GM21360 (cell line): ENCODE measurements at regions not wholly inside any gene's neighbourhood (a gene's known extent, or its start where the extent isn't known, plus 50 kb on each side); places are given as distances from the start of the nearest gene placed in this dataset.
"Not testable (repeated sequence)": the region's sequence is repeated elsewhere in the genome, so short reads cannot be mapped to it uniquely, and the experiment has no call there.

Experiments used
- ATAC-seq: cut with Tn5 transposase; IDR thresholded peaks from one replicate; pipeline ENCODE4 v1.9.1; 2021; ENCODE audit warnings: mild to moderate bottlenecking, moderate library complexity; ENCODE audit not compliant: unreplicated experiment

- no peak for ATAC-seq
Observed at GRCh38 chr6:109255946-109256640, 126.2 kb downstream of the CD164 start.

- no peak for ATAC-seq
Observed at GRCh38 chr6:109255087-109255486, 127.2 kb downstream of the CD164 start.

GRCh38 chr6:109253366-109253765 lies 128.9 kb downstream of the CD164 start:
- ATAC-seq = no peak

- no peak for ATAC-seq
Observed at GRCh38 chr6:109252261-109253041, 129.8 kb downstream of the CD164 start.

- no peak for ATAC-seq
Observed at GRCh38 chr6:109251839-109252238, 130.4 kb downstream of the CD164 start.

GRCh38 chr6:109250544-109251156 lies 131.6 kb downstream of the CD164 start:
- ATAC-seq = not testable (repeated sequence)

DNA sequence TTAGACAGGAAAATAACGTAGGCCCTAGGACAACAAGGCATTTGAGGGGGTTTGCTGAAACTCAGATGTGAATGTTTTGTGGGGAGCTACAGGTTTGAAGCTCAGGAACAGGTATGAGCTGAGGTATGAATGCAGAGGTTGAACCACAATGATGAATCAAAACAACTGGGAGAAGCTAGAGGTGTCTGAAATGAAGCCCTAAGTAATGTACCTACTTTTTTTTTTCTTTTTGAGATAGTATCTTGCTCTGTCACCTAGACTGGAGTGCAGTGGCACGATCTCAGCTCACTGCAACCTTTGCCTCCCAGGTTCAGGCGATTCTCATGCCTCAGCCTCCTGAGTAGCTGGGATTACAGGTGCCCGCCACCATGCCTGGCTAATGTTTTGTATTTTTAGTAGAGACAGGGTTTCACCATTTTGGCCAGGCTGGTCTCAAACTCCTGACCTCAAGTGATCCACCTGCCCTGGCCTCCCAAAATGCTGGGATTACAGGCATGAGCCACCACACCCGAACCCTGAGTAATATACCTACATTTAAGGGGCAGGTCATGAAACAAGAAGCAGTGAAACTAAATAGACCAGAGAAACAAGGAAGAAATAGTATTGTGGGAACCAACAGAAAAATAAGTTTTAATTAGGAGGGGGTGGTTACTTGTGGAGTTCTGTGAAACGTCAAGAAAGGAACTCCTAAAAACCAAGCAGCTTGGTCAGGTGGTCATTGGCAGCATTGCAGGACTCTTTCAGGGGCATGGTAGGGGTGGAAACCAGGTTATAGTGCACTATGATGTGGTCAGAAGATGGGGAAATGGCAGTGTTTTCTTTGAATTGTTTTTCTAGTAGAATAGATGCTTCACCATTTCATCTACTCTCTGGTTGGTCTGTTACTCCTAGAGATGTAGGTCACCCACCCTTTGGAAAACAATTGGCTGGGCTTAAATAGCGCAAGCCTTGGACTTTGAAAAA lies 138.1 kb downstream of the CD164 start:
- ATAC-seq = no peak

DNA sequence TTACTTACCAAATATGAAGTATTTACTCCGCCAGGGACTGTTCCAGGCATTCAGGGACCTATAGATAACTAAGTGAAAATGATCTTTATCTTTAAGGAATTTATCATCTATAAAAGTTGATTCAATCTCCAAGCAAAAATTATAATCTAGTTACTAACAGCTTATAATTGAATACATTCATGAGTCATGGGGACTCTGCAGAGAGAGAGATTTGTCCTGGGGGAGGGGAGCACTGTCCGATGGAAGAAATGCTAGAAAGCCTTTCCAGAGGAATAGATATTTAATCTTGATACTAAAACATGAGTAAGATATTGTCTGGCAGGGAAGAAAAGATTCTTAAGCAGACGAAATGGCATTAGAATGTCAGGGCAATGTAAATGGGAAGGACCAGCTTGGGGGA lies 139.3 kb downstream of the CD164 start:
- no peak for ATAC-seq

GRCh38 chr6:109242029-109242428 lies 140.2 kb downstream of the CD164 start:
- no peak for ATAC-seq

- ATAC-seq = no peak
Observed at GRCh38 chr6:109241199-109241598, 141.1 kb downstream of the CD164 start.

GRCh38 chr6:109240370-109241084 lies 141.7 kb downstream of the CD164 start:
- ATAC-seq = no peak

GRCh38 chr6:109239651-109240321 lies 142.5 kb downstream of the CD164 start:
- ATAC-seq = no peak

GRCh38 chr6:109239160-109239559 lies 143.1 kb downstream of the CD164 start:
- ATAC-seq = no peak

DNA sequence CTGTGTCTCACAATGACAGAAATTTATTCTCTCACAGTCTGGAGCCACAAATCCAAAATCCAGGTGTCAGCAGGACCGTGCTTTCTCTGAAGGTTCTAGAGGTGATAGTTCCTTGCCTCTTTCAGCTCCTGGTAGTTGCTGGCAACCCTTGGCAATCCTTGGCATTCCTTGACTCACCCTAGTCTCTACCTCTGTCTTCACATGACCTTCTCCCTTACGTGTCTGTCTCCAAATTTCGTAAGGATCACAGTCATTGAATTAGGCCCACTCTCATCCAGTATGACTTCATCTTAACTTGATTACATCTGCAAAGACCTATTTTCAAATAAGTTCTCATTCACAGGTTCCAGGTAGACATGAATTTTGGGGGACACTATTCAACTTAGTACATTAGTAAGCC lies 143.1 kb downstream of the CEP57L1 start:
- ATAC-seq = no peak

DNA sequence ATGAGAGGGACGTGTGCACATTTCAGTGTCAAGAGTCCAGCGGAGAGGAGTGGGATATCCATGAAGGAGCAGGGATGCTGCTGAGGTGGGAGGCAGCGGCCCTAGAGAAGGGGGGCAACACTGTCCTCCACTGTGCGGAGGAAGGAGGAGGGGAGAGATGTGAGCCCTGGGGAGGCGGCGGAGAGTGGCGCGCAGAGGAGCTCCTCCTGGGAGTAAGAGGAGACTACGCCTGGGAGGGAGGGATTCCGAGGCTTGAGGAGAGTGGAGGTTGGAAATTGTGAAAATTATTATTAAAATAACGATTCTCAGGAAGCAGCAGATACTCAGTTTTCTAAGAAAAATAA lies 142.7 kb downstream of the CEP57L1 start:
- no peak for ATAC-seq

GRCh38 chr6:109237077-109237985 lies 142.0 kb downstream of the CEP57L1 start:
- no peak for ATAC-seq

GRCh38 chr6:109236115-109237076 lies 141.1 kb downstream of the CEP57L1 start:
- ATAC-seq = peak; percentile 79
